Hepatocyte (in vitro differentiated cells): ENCODE measurements at regions not wholly inside any gene's neighbourhood (a gene's known extent, or its start where the extent isn't known, plus 50 kb on each side); places are given as distances from the start of the nearest gene placed in this dataset.

Experiments
- CTCF ChIP-seq: fragments of 200-600 bp; sonication (generic); IDR thresholded peaks from 2 replicates; pipeline ENCODE4 v1.5.1; 2016; ENCODE audit warnings: antibody characterized with exemption, mild to moderate bottlenecking; ENCODE audit not compliant: poor library complexity
- EZH2 ChIP-seq: fragments of 200-600 bp; sonication (generic); IDR thresholded peaks from 2 replicates; pipeline ENCODE4 v1.6.1; 2016; ENCODE audit warnings: antibody characterized with exemption, mild to moderate bottlenecking, borderline replicate concordance
- EZH2phosphoT487 ChIP-seq: fragments of 200-600 bp; sonication (generic); IDR thresholded peaks from one replicate; pipeline ENCODE4 v1.6.1; 2018; ENCODE audit warnings: antibody characterized with exemption, mild to moderate bottlenecking, low read depth, moderate library complexity; ENCODE audit not compliant: unreplicated experiment, severe bottlenecking

- TF ChIP-seq CTCF (no peak), EZH2 (no peak), EZH2phosphoT487 (no peak)
These were observed 393.8 kb downstream of the SMOC2 start for GRCh38 chr6:168834801-168835200.
